ENCODE measurements at regions not wholly inside any gene's neighbourhood (a gene's known extent, or its start where the extent isn't known, plus 50 kb on each side); places are given as distances from the start of the nearest gene placed in this dataset.
"Not testable (repeated sequence)": the region's sequence is repeated elsewhere in the genome, so short reads cannot be mapped to it uniquely, and the experiment has no call there.

GRCh38 chr3:33982269-33982798, 183.9 kb downstream of the PDCD6IP start:
- DNase-seq (ENCODE audit: low read depth): no peak

DNA sequence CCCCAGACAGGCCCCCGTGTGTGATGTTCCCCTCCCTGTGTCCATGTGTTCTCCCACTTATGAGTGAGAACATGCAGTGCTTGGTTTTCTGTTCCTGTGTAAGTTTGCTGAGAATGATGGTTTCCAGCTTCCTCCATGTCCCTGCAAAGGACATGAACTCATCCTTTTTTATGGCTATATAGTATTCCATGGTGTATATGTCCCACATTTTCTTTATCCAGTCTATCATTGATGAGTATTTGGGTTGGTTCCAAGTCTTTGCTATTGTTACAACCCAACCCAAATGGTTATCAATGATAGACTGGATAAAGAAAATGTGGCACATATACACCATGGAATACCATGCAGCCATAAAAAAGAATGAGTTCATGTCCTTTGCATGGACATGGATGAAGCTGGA, 184.5 kb downstream of the PDCD6IP start:
- DNase-seq (ENCODE audit: low read depth); H3K4me3 ChIP-seq (ENCODE audit: low read depth, low read length): not testable (repeated sequence)

More at GRCh38 chr3:33982269-33982798, 183.9 kb downstream of the PDCD6IP start:
- TF ChIP-seq, protein P1, sequence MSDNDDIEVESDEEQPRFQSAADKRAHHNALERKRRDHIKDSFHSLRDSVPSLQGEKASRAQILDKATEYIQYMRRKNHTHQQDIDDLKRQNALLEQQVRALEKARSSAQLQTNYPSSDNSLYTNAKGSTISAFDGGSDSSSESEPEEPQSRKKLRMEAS (IDR thresholded peaks at IDR 0.05; ENCODE audit: low read depth, low read length): no peak
- TF ChIP-seq, protein P2, sequence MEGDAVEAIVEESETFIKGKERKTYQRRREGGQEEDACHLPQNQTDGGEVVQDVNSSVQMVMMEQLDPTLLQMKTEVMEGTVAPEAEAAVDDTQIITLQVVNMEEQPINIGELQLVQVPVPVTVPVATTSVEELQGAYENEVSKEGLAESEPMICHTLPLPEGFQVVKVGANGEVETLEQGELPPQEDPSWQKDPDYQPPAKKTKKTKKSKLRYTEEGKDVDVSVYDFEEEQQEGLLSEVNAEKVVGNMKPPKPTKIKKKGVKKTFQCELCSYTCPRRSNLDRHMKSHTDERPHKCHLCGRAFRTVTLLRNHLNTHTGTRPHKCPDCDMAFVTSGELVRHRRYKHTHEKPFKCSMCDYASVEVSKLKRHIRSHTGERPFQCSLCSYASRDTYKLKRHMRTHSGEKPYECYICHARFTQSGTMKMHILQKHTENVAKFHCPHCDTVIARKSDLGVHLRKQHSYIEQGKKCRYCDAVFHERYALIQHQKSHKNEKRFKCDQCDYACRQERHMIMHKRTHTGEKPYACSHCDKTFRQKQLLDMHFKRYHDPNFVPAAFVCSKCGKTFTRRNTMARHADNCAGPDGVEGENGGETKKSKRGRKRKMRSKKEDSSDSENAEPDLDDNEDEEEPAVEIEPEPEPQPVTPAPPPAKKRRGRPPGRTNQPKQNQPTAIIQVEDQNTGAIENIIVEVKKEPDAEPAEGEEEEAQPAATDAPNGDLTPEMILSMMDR (IDR thresholded peaks at IDR 0.05; ENCODE audit: low read depth, low read length): no peak
- TF ChIP-seq POLR2A (IDR thresholded peaks at IDR 0.05; ENCODE audit: extremely low read depth, insufficient read length) (no peak), MYC (IDR thresholded peaks at IDR 0.05; ENCODE audit: low read depth, low read length) (no peak)
- H3K4me3 ChIP-seq (ENCODE audit: low read depth, low read length): no peak overlapping the region

DNA sequence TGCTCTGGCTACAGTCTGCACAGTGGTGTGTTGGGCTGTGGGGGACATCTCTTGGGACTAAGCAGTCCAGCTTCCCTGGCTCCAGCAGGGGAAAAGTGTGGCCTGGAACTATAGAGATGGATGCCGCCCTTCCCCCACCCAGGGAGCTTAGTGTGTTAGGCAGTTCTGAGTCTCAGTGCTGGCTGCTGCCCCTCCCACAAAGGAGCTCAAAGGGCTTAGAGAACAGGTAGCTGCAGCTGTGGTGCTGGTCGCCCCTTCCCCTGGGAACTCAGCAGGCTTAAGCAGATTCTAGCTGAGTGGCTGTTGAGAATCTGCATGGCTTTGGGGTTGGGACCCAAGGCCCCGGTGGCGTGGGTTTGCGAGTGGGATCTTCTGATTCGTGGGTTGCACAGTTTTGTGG, 190.8 kb downstream of the PDCD6IP start:
- H3K4me3 ChIP-seq (ENCODE audit: low read depth, low read length): no peak overlapping the region
- TF ChIP-seq, protein P2 (IDR thresholded peaks at IDR 0.05; ENCODE audit: low read depth, low read length): no peak
- TF ChIP-seq, protein P1 (IDR thresholded peaks at IDR 0.05; ENCODE audit: low read depth, low read length): no peak
- TF ChIP-seq MYC (IDR thresholded peaks at IDR 0.05; ENCODE audit: low read depth, low read length) (no peak), POLR2A (IDR thresholded peaks at IDR 0.05; ENCODE audit: extremely low read depth, insufficient read length) (no peak)

DNA sequence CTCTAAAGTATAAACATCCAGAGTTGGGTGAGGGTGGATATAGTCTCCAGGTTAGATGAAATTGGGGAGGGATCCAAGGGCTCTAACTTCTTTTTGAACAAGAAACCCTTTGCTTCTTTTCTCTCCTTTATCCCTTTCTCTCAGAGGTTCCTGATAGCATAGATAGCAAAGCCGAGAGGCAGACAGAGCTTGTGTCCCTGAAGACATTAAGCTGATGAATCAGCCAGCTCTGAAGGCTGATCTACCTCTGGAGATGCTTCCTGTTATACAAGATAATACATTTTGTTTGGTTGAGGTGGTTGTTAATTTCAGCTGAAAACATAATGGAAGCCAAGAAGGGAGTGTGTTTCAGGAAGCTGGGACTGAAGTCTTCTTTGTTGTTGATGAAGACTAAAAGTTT, 193.2 kb downstream of the PDCD6IP start:
- TF ChIP-seq MYC (IDR thresholded peaks at IDR 0.05; ENCODE audit: low read depth, low read length): no peak
- no peak for TF ChIP-seq POLR2A (IDR thresholded peaks at IDR 0.05; ENCODE audit: extremely low read depth, insufficient read length)
- TF ChIP-seq, protein P2 (IDR thresholded peaks at IDR 0.05; ENCODE audit: low read depth, low read length): no peak
- TF ChIP-seq, protein P1 (IDR thresholded peaks at IDR 0.05; ENCODE audit: low read depth, low read length): no peak
- H3K4me3 ChIP-seq (ENCODE audit: low read depth, low read length): no peak overlapping the region

More for the DNA sequence above, 190.8 kb downstream of the PDCD6IP start:
- DNase-seq (ENCODE audit: low read depth): no peak

DNA sequence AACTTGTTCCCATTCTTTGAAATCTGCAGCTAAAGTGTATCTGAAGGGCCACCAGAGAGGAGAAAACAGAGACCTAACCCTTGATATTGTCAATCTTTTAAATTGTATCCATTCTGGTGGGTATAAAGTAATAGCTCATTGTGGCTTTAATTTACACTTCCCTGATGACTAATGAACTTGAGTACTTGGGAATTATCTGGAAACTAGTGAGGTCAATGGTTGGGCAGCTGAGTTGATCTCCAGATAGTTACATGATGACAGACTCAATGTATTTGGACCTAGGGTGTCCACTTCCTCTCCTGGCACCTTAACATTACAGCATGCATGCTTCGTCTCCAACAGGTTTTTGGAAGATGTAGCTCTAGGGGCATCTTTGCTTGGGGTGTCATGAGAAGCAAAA, 195.2 kb downstream of the PDCD6IP start:
- no peak for DNase-seq (ENCODE audit: low read depth)

More for the DNA sequence above, 193.2 kb downstream of the PDCD6IP start:
- no peak for DNase-seq (ENCODE audit: low read depth)

GRCh38 chr3:33994568-33994967, 196.1 kb downstream of the PDCD6IP start:
- H3K4me3 ChIP-seq (ENCODE audit: low read depth, low read length): no peak overlapping the region
- no peak for DNase-seq (ENCODE audit: low read depth)
- no peak for TF ChIP-seq POLR2A (IDR thresholded peaks at IDR 0.05; ENCODE audit: extremely low read depth, insufficient read length)
- TF ChIP-seq, protein P2 (IDR thresholded peaks at IDR 0.05; ENCODE audit: low read depth, low read length): no peak
- TF ChIP-seq, protein P1 (IDR thresholded peaks at IDR 0.05; ENCODE audit: low read depth, low read length): no peak
- TF ChIP-seq MYC (IDR thresholded peaks at IDR 0.05; ENCODE audit: low read depth, low read length): no peak

More for the DNA sequence above, 195.2 kb downstream of the PDCD6IP start:
- H3K4me3 ChIP-seq (ENCODE audit: low read depth, low read length): no peak overlapping the region
- TF ChIP-seq, protein P1 (IDR thresholded peaks at IDR 0.05; ENCODE audit: low read depth, low read length): no peak
- TF ChIP-seq, protein P2 (IDR thresholded peaks at IDR 0.05; ENCODE audit: low read depth, low read length): no peak
- TF ChIP-seq POLR2A (IDR thresholded peaks at IDR 0.05; ENCODE audit: extremely low read depth, insufficient read length) (no peak), MYC (IDR thresholded peaks at IDR 0.05; ENCODE audit: low read depth, low read length) (no peak)
